AG04450 (cell line): ENCODE measurements at regions not wholly inside any gene's neighbourhood (a gene's known extent, or its start where the extent isn't known, plus 50 kb on each side); places are given as distances from the start of the nearest gene placed in this dataset.
"Not testable (repeated sequence)": the region's sequence is repeated elsewhere in the genome, so short reads cannot be mapped to it uniquely, and the experiment has no call there.

Source experiments
- CTCF ChIA-PET: fragments of 300-600, 350-600 bp; formaldehyde crosslinking; extraction: SDS; loops from one replicate; lab custom pipeline; 2022; ENCODE audit warnings: antibody characterized with exemption, inconsistent platforms; lab: Charles Lee
- POLR2A ChIA-PET: fragments of 350-600 bp; formaldehyde crosslinking; extraction: SDS; loops from one replicate; lab custom pipeline; 2021; ENCODE audit warnings: antibody characterized with exemption, inconsistent platforms; lab: Yijun Ruan, JAX
- DNase-seq: peaks from one replicate; pipeline ENCODE4 v3.0.0-alpha.2; 2011; ENCODE audit warnings: low read depth, low spot score
- H3K27ac ChIP-seq: one replicate; pipeline ENCODE4 v1.5.1; 2012; ENCODE audit warnings: low read depth, low read length, control low read depth
- H3K27me3 ChIP-seq: one replicate; pipeline ENCODE4 v1.6.0; 2012; ENCODE audit warnings: low read length; ENCODE audit not compliant: control insufficient read depth, insufficient read depth
- H3K4me3 ChIP-seq: 2 replicates; pipeline ENCODE4 v1.5.1; 2011; ENCODE audit warnings: mild to moderate bottlenecking, low read depth, low read length, control low read depth
- H3K9me3 ChIP-seq: 2 replicates; pipeline ENCODE4 v1.5.1; 2012; ENCODE audit warnings: low read length; ENCODE audit not compliant: control insufficient read depth, insufficient read depth
- CTCF ChIP-seq: IDR thresholded peaks from 2 replicates; pipeline ENCODE4 v1.5.1; 2011; ENCODE audit warnings: low read depth, low read length, control low read depth, inconsistent platforms

- Histone ChIP-seq H3K9me3 (no peaks in the 10 kb centered on the region), H3K27me3 (no peaks in the 10 kb centered on the region), H3K4me3 (no peak overlapping the region), H3K27ac (no peak overlapping the region)
- ChIA-PET CTCF (interaction anchor here (0.8 kb wide), 1 partner anchor 161 kb away, joined by 3 read pairs; no protein-coding TSS in a partner anchor), POLR2A (no interaction called here)
- no peak for DNase-seq
- no peak for TF ChIP-seq CTCF
Observed at GRCh38 chr4:71212216-71212615, 126.6 kb upstream of the SLC4A4 start.

- Histone ChIP-seq H3K27ac (no peak overlapping the region), H3K4me3 (no peak overlapping the region), H3K9me3 (no peaks in the 10 kb centered on the region), H3K27me3 (no peaks in the 10 kb centered on the region)
- CTCF ChIA-PET = no interaction called here
- no peak for DNase-seq
- POLR2A ChIA-PET = no interaction called here
- no peak for TF ChIP-seq CTCF
Observed at GRCh38 chr4:71214578-71214977, 124.2 kb upstream of the SLC4A4 start.

GRCh38 chr4:71216316-71216959 lies 122.4 kb upstream of the SLC4A4 start:
- no peak for TF ChIP-seq CTCF
- Histone ChIP-seq H3K4me3 (no peak overlapping the region), H3K9me3 (no peaks in the 10 kb centered on the region), H3K27me3 (no peaks in the 10 kb centered on the region), H3K27ac (no peak overlapping the region)
- DNase-seq = no peak
- CTCF ChIA-PET = interaction anchor here (0.7 to 1.5 kb wide), 3 partner anchors 13 to 498 kb away, joined by 3 to 4 read pairs (median 3); no protein-coding TSS in a partner anchor
- POLR2A ChIA-PET = interaction anchor here (0.5 kb wide), 1 partner anchor 221 kb away, joined by 6 read pairs; no protein-coding TSS in a partner anchor

DNA sequence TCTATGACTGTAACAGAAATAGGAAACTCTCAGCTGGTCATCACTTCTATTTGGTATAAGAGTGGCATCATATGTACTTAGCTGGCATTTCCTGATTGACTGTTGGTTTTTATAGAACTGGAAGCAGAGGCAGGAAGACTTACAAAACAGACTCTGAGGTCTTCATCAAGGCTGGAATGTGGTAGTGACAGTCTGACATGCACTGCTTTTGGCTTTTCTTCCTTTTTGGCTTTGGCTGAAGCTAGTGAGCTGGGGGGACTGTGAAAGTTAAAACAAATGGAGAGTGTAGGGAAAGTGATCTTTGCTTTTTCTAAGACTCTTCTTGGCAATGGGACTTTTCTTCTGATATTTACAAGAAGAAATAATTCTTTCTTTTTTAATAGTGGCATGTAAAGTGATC lies 121.1 kb upstream of the SLC4A4 start:
- no peak overlapping the region for H3K27ac ChIP-seq
- no peaks in the 10 kb centered on the region for H3K27me3 ChIP-seq
- ChIA-PET CTCF (interaction anchor here (1.4 to 2.5 kb wide), 3 partner anchors 13 to 33 kb away, joined by 3 to 11 read pairs (median 6); no protein-coding TSS in a partner anchor), POLR2A (interaction anchor here (0.6 kb wide), 1 partner anchor 496 kb away, joined by 4 read pairs; no protein-coding TSS in a partner anchor)
- DNase-seq = no peak
- no peak for TF ChIP-seq CTCF
- no peaks in the 10 kb centered on the region for H3K9me3 ChIP-seq
- H3K4me3 ChIP-seq = no peak overlapping the region

GRCh38 chr4:71220848-71221247 lies 118.0 kb upstream of the SLC4A4 start:
- H3K27me3 ChIP-seq, DNase-seq, POLR2A ChIA-PET, H3K27ac ChIP-seq, H3K9me3 ChIP-seq, H3K4me3 ChIP-seq: not testable (repeated sequence)
- CTCF ChIA-PET = interaction anchor here (1.1 kb wide), 2 partner anchors 9 to 10 kb away, joined by 3 to 5 read pairs; no protein-coding TSS in a partner anchor
